ENCODE measurements at regions not wholly inside any gene's neighbourhood (a gene's known extent, or its start where the extent isn't known, plus 50 kb on each side); places are given as distances from the start of the nearest gene placed in this dataset.

GRCh38 chr4:173990869-173991210 lies 292.6 kb downstream of the FBXO8 start:
- Histone ChIP-seq H3K27ac (ENCODE audit: low read depth, low read length) (no peak overlapping the region), H4K91ac (replicated peaks; ENCODE audit: insufficient read length, low read length) (no peak overlapping the region), H2BK120ac (replicated peaks; ENCODE audit: low read depth, low read length) (no peak overlapping the region), H4K5ac (ENCODE audit: insufficient read length, low read depth, low read length) (no peak overlapping the region), H3K36me3 (ENCODE audit: control insufficient read depth in 2 of 4, insufficient read depth in 4 of 4, low read length in 3 of 4) (no peaks in the 10 kb centered on the region), H4K8ac (ENCODE audit: extremely low read depth, insufficient read depth, low read length) (no peak overlapping the region), H4K20me1 (replicated peaks in 1 of 2; ENCODE audit: control insufficient read depth in 1 of 2, insufficient read depth in 2 of 2, low read length in 2 of 2) (no peaks in the 10 kb centered on the region), H3K79me1 (ENCODE audit: low read depth, low read length) (no peaks in the 10 kb centered on the region), H3K4ac (replicated peaks; ENCODE audit: insufficient read length, low read depth, low read length) (no peak overlapping the region), H2AFZ (ENCODE audit: low read length) (no peak overlapping the region), H2BK15ac (ENCODE audit: low read length) (no peak overlapping the region), H3K23me2 (ENCODE audit: low read depth, low read length) (no peaks in the 10 kb centered on the region), H3K4me3 (ENCODE audit: extremely low read depth in 1 of 4, insufficient read depth in 2 of 4, low read depth in 3 of 4, low read length in 4 of 4) (no peak overlapping the region), H3K79me2 (ENCODE audit: control insufficient read depth in 1 of 2, insufficient read depth in 2 of 2, low read length in 2 of 2) (no peaks in the 10 kb centered on the region), H2BK12ac (ENCODE audit: low read depth, low read length) (no peak overlapping the region), H3K9me3 (ENCODE audit: insufficient read depth in 2 of 2, low read depth in 1 of 2, low read length in 1 of 2) (no peaks in the 10 kb centered on the region), H3K27me3 (replicated peaks in 1 of 4; ENCODE audit: control insufficient read depth in 3 of 4, extremely low read depth in 1 of 4, insufficient read depth in 3 of 4, low read length in 3 of 4) (no peaks in the 10 kb centered on the region), H3K4me2 (ENCODE audit: insufficient read depth in 1 of 2, low read depth in 2 of 2, low read length in 2 of 2) (no peak overlapping the region), H3K23ac (ENCODE audit: insufficient read length) (no peak overlapping the region), H3K14ac (ENCODE audit: insufficient read length) (no peak overlapping the region), H2AK5ac (ENCODE audit: low read depth, low read length) (no peak overlapping the region), H3K4me1 (replicated peaks in 1 of 4; ENCODE audit: control insufficient read depth in 3 of 4, insufficient read depth in 4 of 4, low read length in 3 of 4) (no peaks in the 10 kb centered on the region), H3K56ac (replicated peaks; ENCODE audit: insufficient read length, low read depth, low read length) (no peak overlapping the region), H2BK20ac (ENCODE audit: low read length) (no peak overlapping the region), H2BK5ac (ENCODE audit: low read depth, low read length) (no peak overlapping the region), H3K18ac (ENCODE audit: extremely low read depth, low read length) (no peak overlapping the region), H3K9ac (replicated peaks in 1 of 4; ENCODE audit: extremely low read depth in 1 of 4, low read depth in 3 of 4, low read length in 3 of 4) (no peak overlapping the region)
- WGBS, 2 experiments (ENCODE audit: extremely low coverage in 1 of 2, insufficient coverage in 1 of 2, insufficient read length in 1 of 2, insufficient replicate concordance in 2 of 2, low coverage in 1 of 2, low lambda C conversion rate in 2 of 2, missing lambda C conversion rate in 1 of 2), result 90% methylated on average over 9 of the region's 9 CpGs; no CpG with 5 or more reads in 1 of the 2 experiments
- no peak for FAIRE-seq
- ChIA-PET CTCF (ENCODE audit: partially characterized antibody) (interaction anchor here (0.6 to 3.3 kb wide), 28 partner anchors 8 to 488 kb away, joined by 3 to 36 read pairs (median 4); no protein-coding TSS in a partner anchor), POLR2A (ENCODE audit: partially characterized antibody) (no interaction called here)
- DNase-seq (ENCODE audit: low read depth in 1 of 2, low spot score in 2 of 2), result no peak
- TF ChIP-seq GABPA (IDR thresholded peaks at IDR 0.05; ENCODE audit: borderline replicate concordance, insufficient read depth, low read length), result no peak
- TF ChIP-seq RAD21 (IDR thresholded peaks at IDR 0.05 in 1 of 2, conservative IDR thresholded peaks at IDR 0.05 in 1 of 2; ENCODE audit: low read depth in 2 of 2, low read length in 2 of 2), result 0 out of 4 replicates have a peak, but pooled peaks of 1 of the 2 experiments have one; percentile 4
